Endothelial cell of umbilical vein (primary cell): ENCODE measurements at regions not wholly inside any gene's neighbourhood (a gene's known extent, or its start where the extent isn't known, plus 50 kb on each side); places are given as distances from the start of the nearest gene placed in this dataset.

Experiments used
- BruUV-seq: library from RNA; stranded (reverse); fragments of 400-500 nt; replicated peaks from 2 replicates; lab custom pipeline; 2021; lab: Mats Ljungman, UMichigan
- CTCF ChIA-PET: fragments of 300-600, 350-600 bp; sonication (Branson Sonifier 250); formaldehyde crosslinking; loops from one replicate; lab custom pipeline; 2021; ENCODE audit warnings: antibody characterized with exemption, inconsistent platforms; lab: Charles Lee
- POLR2A ChIA-PET: fragments of 300-600, 350-600 bp; sonication (Branson Sonifier 250); formaldehyde crosslinking; loops from one replicate; lab custom pipeline; 2021; ENCODE audit warnings: antibody characterized with exemption, inconsistent platforms; lab: Charles Lee
- DNase-seq: peaks from one replicate; pipeline ENCODE4 v3.0.0-alpha.2; 2011; ENCODE audit warnings: low read depth, low spot score
- FAIRE-seq: peaks from 2 replicates; lab custom pipeline; 2011; peaks lifted over from hg19 to GRCh38; lab: Jason Lieb, UNC
- H2AFZ ChIP-seq: 2 replicates; pipeline ENCODE4 v1.6.0; 2012; ENCODE audit warnings: low read depth, low read length, control low read depth, inconsistent platforms
- H3K27ac ChIP-seq: 2 replicates; pipeline ENCODE4 v1.5.1; 2011; ENCODE audit warnings: low read depth, mild to moderate bottlenecking, control low read depth, low read length, moderate library complexity; ENCODE audit not compliant: insufficient read depth
- H3K27me3 ChIP-seq, 2 experiments: 2 replicates each; pipeline versions ENCODE4 v1.6.0 to v1.6.1; 2011; ENCODE audit warnings: low read length in 2 of 2, mixed read lengths in 1 of 2; ENCODE audit not compliant: control insufficient read depth in 2 of 2, insufficient read depth in 2 of 2
- H3K36me3 ChIP-seq, 2 experiments: 2 replicates in 1 of 2; 3 replicates in 1 of 2; pipeline ENCODE4 v1.5.1; 2011; ENCODE audit warnings: low read length in 2 of 2, mild to moderate bottlenecking in 1 of 2, moderate library complexity in 1 of 2; ENCODE audit not compliant: control insufficient read depth in 2 of 2, insufficient read depth in 2 of 2; ENCODE audit errors: extremely low read depth in 1 of 2
- H3K4me1 ChIP-seq: 3 replicates; pipeline ENCODE4 v1.5.1; 2011; ENCODE audit warnings: mild to moderate bottlenecking, low read length; ENCODE audit not compliant: control insufficient read depth, insufficient read depth; ENCODE audit errors: extremely low read depth
- H3K4me2 ChIP-seq: 2 replicates; pipeline ENCODE4 v1.6.1; 2011; ENCODE audit warnings: low read length, control low read depth, mixed read lengths; ENCODE audit not compliant: insufficient read depth
- H3K4me3 ChIP-seq, 3 experiments: fragments of 200-600 bp in 1 of 3; sonication (generic), shearing (Covaris generic) in 1 of 3; replicated peaks in 1 of 3; 2 replicates each; pipeline ENCODE4 v1.5.1; 2011 to 2016; ENCODE audit warnings: control low read depth in 3 of 3, low read length in 3 of 3, mild to moderate bottlenecking in 2 of 3, inconsistent platforms in 1 of 3, low read depth in 1 of 3, moderate library complexity in 1 of 3; ENCODE audit not compliant: insufficient read depth in 1 of 3
- H3K79me2 ChIP-seq: 2 replicates; pipeline ENCODE4 v1.6.0; 2012; ENCODE audit warnings: low read length, inconsistent platforms; ENCODE audit not compliant: control insufficient read depth, insufficient read depth
- H3K9ac ChIP-seq: replicated peaks from 2 replicates; pipeline ENCODE3; 2011; ENCODE audit warnings: low read length, control low read depth; ENCODE audit not compliant: insufficient read depth; ENCODE audit errors: extremely low read depth
- H3K9me1 ChIP-seq: replicated peaks from 3 replicates; pipeline ENCODE4 v1.6.0; 2011; ENCODE audit warnings: mild to moderate bottlenecking, low read length; ENCODE audit not compliant: control insufficient read depth, insufficient read depth; ENCODE audit errors: extremely low read depth
- H3K9me3 ChIP-seq: replicated peaks from 2 replicates; pipeline ENCODE4 v1.5.1; 2012; ENCODE audit warnings: low read length, inconsistent platforms; ENCODE audit not compliant: control insufficient read depth, insufficient read depth
- H4K20me1 ChIP-seq: replicated peaks from 2 replicates; pipeline ENCODE3; 2011; ENCODE audit warnings: mild to moderate bottlenecking, low read length; ENCODE audit not compliant: control insufficient read depth, insufficient read depth; ENCODE audit errors: extremely low read depth
- EZH2 ChIP-seq: IDR thresholded peaks from 2 replicates; pipeline ENCODE4 v1.6.1; 2012; ENCODE audit warnings: borderline replicate concordance, low read depth, mild to moderate bottlenecking, moderate library complexity, low read length, inconsistent platforms; ENCODE audit not compliant: severe bottlenecking
- FOS ChIP-seq: IDR thresholded peaks from 2 replicates; pipeline ENCODE4 v1.6.1; 2011; ENCODE audit warnings: mild to moderate bottlenecking, low read length, moderate library complexity, borderline replicate concordance; ENCODE audit not compliant: insufficient read depth
- GATA2 ChIP-seq: IDR thresholded peaks from 2 replicates; pipeline ENCODE4 v1.7.0; 2011; ENCODE audit warnings: low read depth, mild to moderate bottlenecking, moderate library complexity, mixed read lengths, low read length; ENCODE audit not compliant: insufficient read length, insufficient read depth
- JUN ChIP-seq: IDR thresholded peaks from 2 replicates; pipeline ENCODE4 v1.6.1; 2011; ENCODE audit warnings: borderline replicate concordance, low read depth; ENCODE audit not compliant: insufficient read length, insufficient read depth
- MYC ChIP-seq: IDR thresholded peaks from one replicate; pipeline ENCODE4 v1.6.1; 2011; ENCODE audit warnings: mild to moderate bottlenecking, low read depth, low read length
- POLR2A ChIP-seq: IDR thresholded peaks from 2 replicates; pipeline ENCODE4 v1.6.1; 2012; ENCODE audit warnings: low read depth, mild to moderate bottlenecking, control low read depth, low read length
- POLR2AphosphoS5 ChIP-seq: IDR thresholded peaks from 2 replicates; pipeline ENCODE4 v1.6.1; 2012; ENCODE audit warnings: low read depth, mild to moderate bottlenecking, control low read depth, low read length, moderate library complexity; ENCODE audit not compliant: insufficient read depth
- dilution Hi-C: fragments of 300-500 bp; cut with MboI; formaldehyde crosslinking; loops from one replicate; pipeline ENCODE4 v1.15.0; 2019; ENCODE audit warnings: low sequenced_read_pairs; ENCODE audit not compliant: extremely low pct_ligation_motif_present
- intact Hi-C: fragments of 100-400 bp; cut with micrococcal nuclease; formaldehyde crosslinking; loops from one replicate; pipeline ENCODE4 v1.10.0; 2022
- TF ChIP-seq, protein P1 (sequence below): IDR thresholded peaks from 2 replicates; pipeline ENCODE4 v1.6.1; 2011; ENCODE audit not compliant: insufficient read depth, insufficient read length
- TF ChIP-seq, protein P2 (sequence below), 2 donors: IDR thresholded peaks; 1 replicate in 1 of 2; 2 replicates in 1 of 2; pipeline ENCODE4 v1.5.1; 2011; ENCODE audit warnings: low read length in 2 of 2, mild to moderate bottlenecking in 2 of 2, moderate library complexity in 2 of 2, control low read depth in 1 of 2, inconsistent platforms in 1 of 2, low read depth in 1 of 2; ENCODE audit not compliant: insufficient read depth in 1 of 2; ENCODE audit errors: extremely low read depth in 1 of 2

DNA sequence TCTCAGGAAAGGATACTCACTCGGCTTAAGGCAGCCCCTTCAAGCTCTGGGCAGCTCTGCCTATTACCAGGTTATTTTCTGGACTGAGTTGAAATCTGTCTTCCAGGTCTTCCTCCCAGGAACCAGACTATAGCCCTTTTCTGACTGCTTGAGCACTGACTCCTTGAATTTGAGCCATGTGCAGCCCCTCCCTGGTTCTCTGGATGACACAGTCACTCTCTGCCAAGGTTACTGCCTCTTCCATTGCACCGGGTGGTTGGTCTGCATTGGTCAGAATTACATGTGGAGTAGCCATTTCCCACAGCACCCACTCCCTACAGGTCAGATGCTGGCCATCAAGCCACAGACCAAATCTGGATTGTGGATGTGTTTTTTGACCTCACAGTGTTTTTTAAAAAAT is 81.9 kb downstream of the KLF4 start:
- Histone ChIP-seq H3K4me2 (no peak overlapping the region), H3K9me1 (no peaks in the 10 kb centered on the region), H3K36me3 (no peaks in the 10 kb centered on the region), H3K27me3 (no peaks in the 10 kb centered on the region), H3K4me3 (no peak overlapping the region), H2AFZ (no peak overlapping the region), H3K79me2 (no peaks in the 10 kb centered on the region), H3K9ac (no peak overlapping the region), H3K27ac (no peak overlapping the region), H3K9me3 (no peaks in the 10 kb centered on the region), H4K20me1 (no peaks in the 10 kb centered on the region), H3K4me1 (no peaks in the 10 kb centered on the region)
- TF ChIP-seq JUN (no peak), MYC (no peak), EZH2 (no peak), POLR2AphosphoS5 (no peak), GATA2 (no peak), POLR2A (no peak), FOS (no peak)
- TF ChIP-seq, protein P1, sequence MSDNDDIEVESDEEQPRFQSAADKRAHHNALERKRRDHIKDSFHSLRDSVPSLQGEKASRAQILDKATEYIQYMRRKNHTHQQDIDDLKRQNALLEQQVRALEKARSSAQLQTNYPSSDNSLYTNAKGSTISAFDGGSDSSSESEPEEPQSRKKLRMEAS: no peak
- TF ChIP-seq, protein P2, sequence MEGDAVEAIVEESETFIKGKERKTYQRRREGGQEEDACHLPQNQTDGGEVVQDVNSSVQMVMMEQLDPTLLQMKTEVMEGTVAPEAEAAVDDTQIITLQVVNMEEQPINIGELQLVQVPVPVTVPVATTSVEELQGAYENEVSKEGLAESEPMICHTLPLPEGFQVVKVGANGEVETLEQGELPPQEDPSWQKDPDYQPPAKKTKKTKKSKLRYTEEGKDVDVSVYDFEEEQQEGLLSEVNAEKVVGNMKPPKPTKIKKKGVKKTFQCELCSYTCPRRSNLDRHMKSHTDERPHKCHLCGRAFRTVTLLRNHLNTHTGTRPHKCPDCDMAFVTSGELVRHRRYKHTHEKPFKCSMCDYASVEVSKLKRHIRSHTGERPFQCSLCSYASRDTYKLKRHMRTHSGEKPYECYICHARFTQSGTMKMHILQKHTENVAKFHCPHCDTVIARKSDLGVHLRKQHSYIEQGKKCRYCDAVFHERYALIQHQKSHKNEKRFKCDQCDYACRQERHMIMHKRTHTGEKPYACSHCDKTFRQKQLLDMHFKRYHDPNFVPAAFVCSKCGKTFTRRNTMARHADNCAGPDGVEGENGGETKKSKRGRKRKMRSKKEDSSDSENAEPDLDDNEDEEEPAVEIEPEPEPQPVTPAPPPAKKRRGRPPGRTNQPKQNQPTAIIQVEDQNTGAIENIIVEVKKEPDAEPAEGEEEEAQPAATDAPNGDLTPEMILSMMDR (IDR thresholded peaks at IDR 0.05; ENCODE audit: extremely low read depth in 1 of 2, insufficient read depth in 1 of 2, low read depth in 1 of 2, low read length in 2 of 2): no peak
- no TSS peak for BruUV-seq
- ChIA-PET POLR2A (no interaction called here), CTCF (no interaction called here)
- dilution Hi-C loops: no loop called here
- intact Hi-C loops: no loop called here
- DNase-seq: no peak
- peak; percentile 28 for FAIRE-seq
